GM12892 (cell line): ENCODE measurements at regions not wholly inside any gene's neighbourhood (a gene's known extent, or its start where the extent isn't known, plus 50 kb on each side); places are given as distances from the start of the nearest gene placed in this dataset.

ENCODE experiments used
- POLR2A ChIP-seq: IDR thresholded peaks from 2 replicates; pipeline ENCODE4 v1.6.1; 2011; ENCODE audit warnings: low read depth, low read length, control low read depth
- TAF1 ChIP-seq: IDR thresholded peaks from 2 replicates; pipeline ENCODE4 v1.6.1; 2011; ENCODE audit warnings: low read depth, mild to moderate bottlenecking, control low read depth, low read length, borderline replicate concordance

DNA sequence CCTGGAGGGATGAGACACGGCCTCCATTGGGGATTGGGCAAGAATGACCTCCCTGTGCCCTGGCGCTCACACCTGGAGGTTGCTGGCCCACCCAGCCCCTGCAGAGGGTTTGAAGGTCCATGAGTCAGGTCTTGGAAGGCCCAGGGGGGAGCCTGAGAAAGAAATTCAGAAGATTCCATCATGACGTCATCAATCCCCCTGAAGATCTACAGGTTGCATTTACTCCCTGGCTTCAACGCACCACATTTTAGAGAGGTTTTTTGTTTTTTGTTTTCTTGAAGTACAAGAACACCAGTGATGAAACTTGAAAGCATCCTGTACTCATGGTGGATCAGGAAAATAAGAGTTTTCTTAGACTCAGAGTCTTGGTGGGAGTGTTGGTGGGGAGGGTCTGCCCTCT lies 82.4 kb upstream of the SLC25A33 start:
- TF ChIP-seq POLR2A (no peak), TAF1 (no peak)
